Testis (tissue), 2 donors: ENCODE measurements at regions not wholly inside any gene's neighbourhood (a gene's known extent, or its start where the extent isn't known, plus 50 kb on each side); places are given as distances from the start of the nearest gene placed in this dataset.

Experiments used
- DNase-seq: peaks from one replicate; pipeline ENCODE4 v3.0.0-alpha.2; 2019
- H3K27ac ChIP-seq, 2 donors: fragments of 200-600 bp; sonication (generic); one replicate each; pipeline ENCODE4 v1.5.1; 2019
- H3K27me3 ChIP-seq: fragments of 200-600 bp; sonication (generic); one replicate; pipeline ENCODE4 v1.5.1; 2019
- H3K36me3 ChIP-seq: fragments of 200-600 bp; sonication (generic); one replicate; pipeline ENCODE4 v1.5.1; 2017; ENCODE audit warnings: low read depth; ENCODE audit errors: missing control alignments
- H3K4me1 ChIP-seq: fragments of 200-600 bp; sonication (generic); one replicate; pipeline ENCODE4 v1.5.1; 2019
- H3K4me3 ChIP-seq, 2 donors: fragments of 200-600 bp; sonication (generic); one replicate each; pipeline ENCODE4 v1.5.1; 2017 to 2019
- H3K9me3 ChIP-seq: fragments of 200-600 bp; sonication (generic); one replicate; pipeline ENCODE4 v1.5.1; 2017
- CTCF ChIP-seq, 3 experiments: fragments of 450-650 bp in 2 of 3; fragments of 200-600 bp in 1 of 3; sonication (generic) in 1 of 3; IDR thresholded peaks; one replicate each; pipeline ENCODE4 v1.5.1; 2016 to 2019; ENCODE audit warnings: antibody characterized with exemption in 3 of 3, mild to moderate bottlenecking in 2 of 3, moderate library complexity in 1 of 3
- POLR2A ChIP-seq: fragments of 450-650 bp; IDR thresholded peaks from one replicate; pipeline ENCODE4 v1.6.1; 2017; ENCODE audit warnings: antibody characterized with exemption, mild to moderate bottlenecking, moderate library complexity
- WGBS, 2 donors: methylation state at CpG; one replicate each; pipeline ENCODE4 v1.1.5; 2018; 5-methylcytosine and 5-hydroxymethylcytosine counted together
- intact Hi-C: fragments of 100-400 bp; cut with DNase I; formaldehyde crosslinking; loops from one replicate; pipeline ENCODE4 v1.15.1; 2023; ENCODE audit warnings: low total_unique reads

DNA sequence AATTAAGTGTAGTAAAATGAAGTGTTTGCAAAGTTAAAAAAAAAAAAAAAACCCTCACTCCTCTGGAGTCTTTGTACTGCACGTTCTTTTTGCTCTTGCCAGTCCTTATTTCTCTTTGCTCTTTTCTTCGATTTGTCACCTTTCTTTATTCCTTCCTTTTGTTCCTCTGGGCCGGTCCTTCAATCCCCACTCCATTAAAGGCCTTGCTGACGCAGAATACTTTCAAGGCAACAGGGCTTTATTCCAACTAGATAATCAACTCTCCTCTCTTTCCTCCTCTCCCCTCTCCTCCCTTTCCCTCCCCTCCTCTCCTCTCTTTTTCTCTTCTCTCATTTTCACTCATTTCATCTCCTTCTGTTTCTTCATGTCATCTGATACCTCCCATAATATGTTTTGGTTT is 138.2 kb upstream of the NTM start:
- intact Hi-C loops, result no loop called here
- Histone ChIP-seq H3K36me3 (no peaks in the 10 kb centered on the region), H3K4me1 (no peaks in the 10 kb centered on the region), H3K27me3 (no peaks in the 10 kb centered on the region), H3K4me3 (no peak overlapping the region), H3K27ac (no peak overlapping the region), H3K9me3 (no peaks in the 10 kb centered on the region)
- DNase-seq, result no peak
- 56 to 63% methylated on average over 4 of the region's 4 CpGs for WGBS, 2 donors
- TF ChIP-seq CTCF (IDR thresholded peaks at IDR 0.05), result no peak
- TF ChIP-seq POLR2A, result no peak

GRCh38 chr11:131234221-131234620 is 136.2 kb upstream of the NTM start:
- Histone ChIP-seq H3K27me3 (no peaks in the 10 kb centered on the region), H3K4me3 (no peak overlapping the region), H3K9me3 (no peaks in the 10 kb centered on the region), H3K27ac (no peak overlapping the region), H3K36me3 (no peaks in the 10 kb centered on the region), H3K4me1 (no peaks in the 10 kb centered on the region)
- 84 to 90% methylated on average over 12 to 15 of the region's 15 CpGs for WGBS, 2 donors
- intact Hi-C loops, result no loop called here
- TF ChIP-seq POLR2A (no peak), CTCF (IDR thresholded peaks at IDR 0.05) (no peak)
- no peak for DNase-seq

- H3K27me3 ChIP-seq, result no peaks in the 10 kb centered on the region
- no peaks in the 10 kb centered on the region for H3K4me1 ChIP-seq
- intact Hi-C loops, result no loop called here
- DNase-seq, result no peak
- WGBS, 2 donors, result 54 to 60% methylated on average over 18 to 20 of the region's 20 CpGs
- H3K4me3 ChIP-seq, result no peak overlapping the region
- no peak for TF ChIP-seq POLR2A
- no peak for TF ChIP-seq CTCF (IDR thresholded peaks at IDR 0.05)
- no peak overlapping the region for H3K27ac ChIP-seq
- no peaks in the 10 kb centered on the region for H3K9me3 ChIP-seq
- no peaks in the 10 kb centered on the region for H3K36me3 ChIP-seq
Measured at GRCh38 chr11:131235328-131236298, 134.8 kb upstream of the NTM start.

GRCh38 chr11:131240421-131240820 is 130.0 kb upstream of the NTM start:
- H3K4me3 ChIP-seq, result no peak overlapping the region
- no peak overlapping the region for H3K27ac ChIP-seq
- no peaks in the 10 kb centered on the region for H3K4me1 ChIP-seq
- no peak for TF ChIP-seq POLR2A
- TF ChIP-seq CTCF (IDR thresholded peaks at IDR 0.05), result no peak
- no peaks in the 10 kb centered on the region for H3K36me3 ChIP-seq
- no peak for DNase-seq
- no peaks in the 10 kb centered on the region for H3K27me3 ChIP-seq
- intact Hi-C loops, result no loop called here
- 75 to 78% methylated on average over 7 of the region's 7 CpGs for WGBS, 2 donors
- H3K9me3 ChIP-seq, result no peaks in the 10 kb centered on the region
